Activated CD4-positive, alpha-beta T cell treated with anti-CD3 and anti-CD28 coated beads, Interleukin-2, Interleukin-4, amounts not matched to agents 100 ng/mL and 50 ng/mL, durations not matched to agents 16 hours and 8 hours (primary cell): ENCODE measurements at regions not wholly inside any gene's neighbourhood (a gene's known extent, or its start where the extent isn't known, plus 50 kb on each side); places are given as distances from the start of the nearest gene placed in this dataset.
"Not testable (repeated sequence)": the region's sequence is repeated elsewhere in the genome, so short reads cannot be mapped to it uniquely, and the experiment has no call there.

Source experiments
- DNase-seq: peaks from one replicate; pipeline ENCODE4 v3.0.0-alpha.2; 2020; ENCODE audit warnings: low spot score

GRCh38 chr10:7069706-7070105 is 341.1 kb downstream of the SFMBT2 start:
- DNase-seq, result no peak

GRCh38 chr10:7056216-7056615 is 354.6 kb downstream of the SFMBT2 start:
- DNase-seq, result no peak

- no peak for DNase-seq
Measured at GRCh38 chr10:7054915-7055314, 355.9 kb downstream of the SFMBT2 start.

GRCh38 chr10:7053195-7053594 is 357.6 kb downstream of the SFMBT2 start:
- no peak for DNase-seq

- not testable (repeated sequence) for DNase-seq
Measured at GRCh38 chr10:7050024-7050423, 360.8 kb downstream of the SFMBT2 start.

- no peak for DNase-seq
Measured at GRCh38 chr10:7048061-7048460, 362.8 kb downstream of the SFMBT2 start.

- no peak for DNase-seq
Measured at GRCh38 chr10:7046615-7047014, 364.2 kb downstream of the SFMBT2 start.

GRCh38 chr10:7045891-7046599 is 364.8 kb downstream of the SFMBT2 start:
- peak; percentile 39 for DNase-seq

GRCh38 chr10:7043055-7043653 is 367.7 kb downstream of the SFMBT2 start:
- DNase-seq, result no peak

GRCh38 chr10:7042419-7043054 is 368.3 kb downstream of the SFMBT2 start:
- DNase-seq, result no peak

- DNase-seq, result no peak
Measured at GRCh38 chr10:7042000-7042399, 368.8 kb downstream of the SFMBT2 start.

- DNase-seq, result no peak
Measured at GRCh38 chr10:7040681-7041080, 370.2 kb downstream of the SFMBT2 start.

- DNase-seq, result no peak
Measured at GRCh38 chr10:7039859-7040258, 371.0 kb downstream of the SFMBT2 start.

- DNase-seq, result no peak
Measured at GRCh38 chr10:7038416-7038815, 372.4 kb downstream of the SFMBT2 start.

GRCh38 chr10:7037434-7037833 is 373.4 kb downstream of the SFMBT2 start:
- not testable (repeated sequence) for DNase-seq

GRCh38 chr10:7036951-7037350 is 373.9 kb downstream of the SFMBT2 start:
- no peak for DNase-seq

- peak; percentile 14 for DNase-seq
Measured at GRCh38 chr10:7035126-7035761, 375.6 kb downstream of the SFMBT2 start.

GRCh38 chr10:7033031-7033430 is 377.8 kb downstream of the SFMBT2 start:
- peak; percentile 25 for DNase-seq

- DNase-seq, result no peak
Measured at GRCh38 chr10:7030134-7030855, 380.5 kb downstream of the SFMBT2 start.

- DNase-seq, result no peak
Measured at GRCh38 chr10:7029672-7030071, 381.2 kb downstream of the SFMBT2 start.

- no peak for DNase-seq
Measured at GRCh38 chr10:7028809-7029166, 382.0 kb downstream of the SFMBT2 start.
